Thyroid gland (tissue), 4 donors: ENCODE measurements at regions not wholly inside any gene's neighbourhood (a gene's known extent, or its start where the extent isn't known, plus 50 kb on each side); places are given as distances from the start of the nearest gene placed in this dataset.

Source experiments
- DNase-seq, 2 donors: peaks; one replicate each; pipeline ENCODE4 v3.0.0-alpha.2; 2019
- H3K27ac ChIP-seq, 3 donors: fragments of 200-600 bp; sonication (generic); 1 replicate in 2 of 3; 2 replicates in 1 of 3; pipeline ENCODE4 v1.5.1; 2016 to 2019; ENCODE audit warnings: mild to moderate bottlenecking in 1 of 3, moderate library complexity in 1 of 3
- H3K27me3 ChIP-seq: fragments of 200-600 bp; sonication (generic); one replicate; pipeline ENCODE4 v1.5.1; 2019
- H3K36me3 ChIP-seq, 2 donors: fragments of 200-600 bp; sonication (generic); one replicate each; pipeline ENCODE4 v1.5.1; 2016 to 2019
- H3K4me1 ChIP-seq, 2 donors: fragments of 200-600 bp; sonication (generic); one replicate each; pipeline ENCODE4 v1.5.1; 2017 to 2019
- H3K4me3 ChIP-seq, 3 donors: fragments of 200-600 bp; sonication (generic); replicated peaks in 1 of 3; 1 replicate in 2 of 3; 2 replicates in 1 of 3; pipeline ENCODE4 v1.5.1; 2016; ENCODE audit warnings: mild to moderate bottlenecking in 1 of 3
- H3K9me3 ChIP-seq: fragments of 200-600 bp; sonication (generic); one replicate; pipeline ENCODE4 v1.5.1; 2017
- CTCF ChIP-seq, 6 experiments: fragments of 200-600 bp in 3 of 6; fragments of 450-650 bp in 3 of 6; sonication (generic) in 3 of 6; IDR thresholded peaks; one replicate each; pipeline ENCODE4 v1.5.1; 2016 to 2019; ENCODE audit warnings: antibody characterized with exemption in 6 of 6, mild to moderate bottlenecking in 2 of 6, inconsistent platforms in 1 of 6, moderate library complexity in 1 of 6
- POLR2A ChIP-seq, 2 donors: fragments of 450-650 bp; IDR thresholded peaks; one replicate each; pipeline ENCODE4 v1.6.1; 2017; ENCODE audit warnings: antibody characterized with exemption in 2 of 2, mild to moderate bottlenecking in 2 of 2, moderate library complexity in 1 of 2
- WGBS, 2 donors: methylation state at CpG; one replicate each; pipeline ENCODE4 v1.1.5; 2017; 5-methylcytosine and 5-hydroxymethylcytosine counted together
- intact Hi-C: fragments of 100-400 bp; cut with DNase I; formaldehyde crosslinking; loops from one replicate; pipeline ENCODE4 v1.15.1; 2023

GRCh38 chr15:70279096-70279495, 181.4 kb upstream of the TLE3 start:
- intact Hi-C loops: no loop called here
- 79 to 85% methylated on average over 6 of the region's 6 CpGs for WGBS, 2 donors
- Histone ChIP-seq H3K27ac (no peak overlapping the region), H3K4me3 (no peak overlapping the region), H3K27me3 (no peaks in the 10 kb centered on the region), H3K9me3 (no peaks in the 10 kb centered on the region), H3K36me3 (no peaks in the 10 kb centered on the region), H3K4me1 (peaks cover 2 to 3% of the 10 kb centered on the region in 2 donors)
- DNase-seq: no peak
- TF ChIP-seq CTCF (IDR thresholded peaks at IDR 0.05): no peak
- no peak for TF ChIP-seq POLR2A (IDR thresholded peaks at IDR 0.05)

- WGBS, 2 donors: 92% methylated on average over 6 to 7 of the region's 7 CpGs
- Histone ChIP-seq H3K4me1 (no peaks in the 10 kb centered on the region), H3K4me3 (no peak overlapping the region), H3K36me3 (no peaks in the 10 kb centered on the region), H3K9me3 (no peaks in the 10 kb centered on the region), H3K27me3 (no peaks in the 10 kb centered on the region), H3K27ac (no peak overlapping the region)
- intact Hi-C loops: no loop called here
- DNase-seq: no peak
- no peak for TF ChIP-seq CTCF (IDR thresholded peaks at IDR 0.05)
- TF ChIP-seq POLR2A (IDR thresholded peaks at IDR 0.05): no peak
Measured at GRCh38 chr15:70278644-70279043, 180.9 kb upstream of the TLE3 start.

- H3K36me3 ChIP-seq: no peaks in the 10 kb centered on the region
- no peak for DNase-seq
- no peaks in the 10 kb centered on the region for H3K27me3 ChIP-seq
- no peak overlapping the region for H3K27ac ChIP-seq
- TF ChIP-seq POLR2A (IDR thresholded peaks at IDR 0.05) (no peak), CTCF (IDR thresholded peaks at IDR 0.05) (no peak)
- H3K9me3 ChIP-seq: no peaks in the 10 kb centered on the region
- H3K4me3 ChIP-seq: no peak overlapping the region
- intact Hi-C loops: no loop called here
- 94% methylated on average over 8 of the region's 8 CpGs for WGBS, 2 donors
- H3K4me1 ChIP-seq: no peaks in the 10 kb centered on the region
Measured at GRCh38 chr15:70277556-70277955, 179.8 kb upstream of the TLE3 start.

- H3K4me3 ChIP-seq: no peak overlapping the region
- peaks cover 0 to 6% of the 10 kb centered on the region in 2 donors for H3K4me1 ChIP-seq
- H3K36me3 ChIP-seq: no peaks in the 10 kb centered on the region
- H3K27me3 ChIP-seq: no peaks in the 10 kb centered on the region
- no peak overlapping the region for H3K27ac ChIP-seq
- no peaks in the 10 kb centered on the region for H3K9me3 ChIP-seq
- TF ChIP-seq CTCF (IDR thresholded peaks at IDR 0.05) (no peak), POLR2A (IDR thresholded peaks at IDR 0.05) (no peak)
- WGBS, 2 donors: 99 to 100% methylated on average over 3 of the region's 3 CpGs
- DNase-seq: no peak
- intact Hi-C loops: no loop called here
Measured at GRCh38 chr15:70276401-70276800, 178.7 kb upstream of the TLE3 start.

GRCh38 chr15:70275461-70276138, 177.9 kb upstream of the TLE3 start:
- Histone ChIP-seq H3K27ac (no peak overlapping the region), H3K4me3 (no peak overlapping the region), H3K27me3 (no peaks in the 10 kb centered on the region), H3K36me3 (no peaks in the 10 kb centered on the region), H3K9me3 (no peaks in the 10 kb centered on the region), H3K4me1 (peaks cover 5 to 14% of the 10 kb centered on the region in 2 donors)
- 93 to 98% methylated on average over 8 of the region's 8 CpGs for WGBS, 2 donors
- intact Hi-C loops: no loop called here
- TF ChIP-seq CTCF (IDR thresholded peaks at IDR 0.05): no peak
- TF ChIP-seq POLR2A (IDR thresholded peaks at IDR 0.05): no peak
- DNase-seq: no peak
